ENCODE measurements at regions not wholly inside any gene's neighbourhood (a gene's known extent, or its start where the extent isn't known, plus 50 kb on each side); places are given as distances from the start of the nearest gene placed in this dataset.

DNA sequence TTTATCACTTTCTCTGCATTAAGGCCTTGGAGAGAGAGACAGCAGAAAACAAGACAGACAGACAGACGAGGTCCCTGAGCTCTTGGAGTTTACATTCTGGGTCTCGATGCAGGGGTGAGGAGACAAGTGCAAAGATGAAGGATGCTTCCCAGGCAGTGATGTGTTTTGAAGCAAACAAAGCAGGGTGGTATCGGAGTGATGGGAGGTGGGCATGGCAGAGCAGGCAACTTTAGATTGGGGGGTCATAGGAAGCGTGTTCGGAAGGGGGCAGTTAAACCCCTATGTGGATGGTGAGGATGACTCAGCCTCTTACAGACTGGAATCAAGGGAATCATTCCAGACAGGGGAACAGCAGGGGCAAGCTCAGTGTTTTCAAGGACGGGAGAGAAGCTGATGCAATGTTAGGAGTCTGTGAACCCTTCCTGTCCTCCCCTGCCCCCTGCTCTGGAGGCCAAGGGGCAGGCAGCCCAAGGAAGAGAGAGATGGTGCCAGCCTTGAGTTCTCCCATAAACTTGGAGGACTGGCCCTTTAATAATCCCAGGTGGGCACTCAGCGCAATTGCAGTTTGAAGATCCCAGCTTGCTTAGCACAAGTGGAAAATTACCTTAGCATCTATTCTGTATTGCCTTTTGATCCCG is 180.2 kb downstream of the CHST1 start:
- no peaks in the 10 kb centered on the region for H3K4me1 ChIP-seq
- H3K36me3 ChIP-seq = no peaks in the 10 kb centered on the region
- intact Hi-C loops (cut with DNase I) = no loop called here
- TF ChIP-seq, protein P1, sequence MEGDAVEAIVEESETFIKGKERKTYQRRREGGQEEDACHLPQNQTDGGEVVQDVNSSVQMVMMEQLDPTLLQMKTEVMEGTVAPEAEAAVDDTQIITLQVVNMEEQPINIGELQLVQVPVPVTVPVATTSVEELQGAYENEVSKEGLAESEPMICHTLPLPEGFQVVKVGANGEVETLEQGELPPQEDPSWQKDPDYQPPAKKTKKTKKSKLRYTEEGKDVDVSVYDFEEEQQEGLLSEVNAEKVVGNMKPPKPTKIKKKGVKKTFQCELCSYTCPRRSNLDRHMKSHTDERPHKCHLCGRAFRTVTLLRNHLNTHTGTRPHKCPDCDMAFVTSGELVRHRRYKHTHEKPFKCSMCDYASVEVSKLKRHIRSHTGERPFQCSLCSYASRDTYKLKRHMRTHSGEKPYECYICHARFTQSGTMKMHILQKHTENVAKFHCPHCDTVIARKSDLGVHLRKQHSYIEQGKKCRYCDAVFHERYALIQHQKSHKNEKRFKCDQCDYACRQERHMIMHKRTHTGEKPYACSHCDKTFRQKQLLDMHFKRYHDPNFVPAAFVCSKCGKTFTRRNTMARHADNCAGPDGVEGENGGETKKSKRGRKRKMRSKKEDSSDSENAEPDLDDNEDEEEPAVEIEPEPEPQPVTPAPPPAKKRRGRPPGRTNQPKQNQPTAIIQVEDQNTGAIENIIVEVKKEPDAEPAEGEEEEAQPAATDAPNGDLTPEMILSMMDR (IDR thresholded peaks at IDR 0.05) = no peak
- no peak for TF ChIP-seq POLR2A (IDR thresholded peaks at IDR 0.05)
- ATAC-seq (no peak), DNase-seq (no peak)
- peaks cover 0 to 45% (median 4%) of the 10 kb centered on the region in 9 donors for H3K27me3 ChIP-seq
- no peak overlapping the region for H3K27ac ChIP-seq
- H3K9me3 ChIP-seq = no peaks in the 10 kb centered on the region
- no peak overlapping the region for H3K4me3 ChIP-seq
- 79 to 82% (median 81%) methylated on average over 8 of the region's 8 CpGs for WGBS, 4 donors

DNA sequence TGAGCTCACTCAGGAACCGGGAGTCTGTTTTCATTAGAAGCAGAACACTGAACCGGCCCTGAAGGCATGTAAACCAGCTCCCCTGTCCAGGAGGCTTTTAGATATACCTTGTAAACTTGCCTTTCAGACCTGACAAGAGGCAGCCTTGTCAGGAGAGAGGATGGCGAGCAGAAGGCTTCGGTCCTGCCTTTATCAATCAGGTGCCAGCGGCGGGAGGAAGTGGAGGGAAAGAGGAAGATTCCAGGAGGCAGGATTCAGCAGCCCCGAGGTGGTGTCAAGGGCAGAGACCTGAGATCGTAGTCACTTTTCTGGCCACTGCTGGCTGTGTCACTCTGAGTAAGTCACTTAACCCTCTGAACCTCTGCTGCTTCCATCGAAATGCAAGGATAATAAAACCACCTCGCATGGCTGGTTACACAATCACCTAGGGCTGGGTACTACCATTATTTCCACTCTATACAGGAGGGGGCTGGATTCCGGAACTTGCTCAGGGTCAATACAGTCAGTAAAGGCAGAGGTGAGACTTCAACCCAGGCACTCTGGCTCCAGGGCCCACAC is 181.0 kb downstream of the CHST1 start:
- Histone ChIP-seq H3K27me3 (peaks cover 0 to 46% (median 4%) of the 10 kb centered on the region in 9 donors), H3K4me3 (no peak overlapping the region), H3K27ac (no peak overlapping the region), H3K4me1 (no peaks in the 10 kb centered on the region), H3K9me3 (no peaks in the 10 kb centered on the region), H3K36me3 (no peaks in the 10 kb centered on the region)
- intact Hi-C loops (cut with DNase I) = no loop called here
- no peak for TF ChIP-seq POLR2A (IDR thresholded peaks at IDR 0.05)
- TF ChIP-seq, protein P1 (IDR thresholded peaks at IDR 0.05) = no peak
- ATAC-seq = no peak
- WGBS, 4 donors = 44 to 51% (median 47%) methylated on average over 10 to 11 of the region's 11 CpGs
- no peak for DNase-seq

DNA sequence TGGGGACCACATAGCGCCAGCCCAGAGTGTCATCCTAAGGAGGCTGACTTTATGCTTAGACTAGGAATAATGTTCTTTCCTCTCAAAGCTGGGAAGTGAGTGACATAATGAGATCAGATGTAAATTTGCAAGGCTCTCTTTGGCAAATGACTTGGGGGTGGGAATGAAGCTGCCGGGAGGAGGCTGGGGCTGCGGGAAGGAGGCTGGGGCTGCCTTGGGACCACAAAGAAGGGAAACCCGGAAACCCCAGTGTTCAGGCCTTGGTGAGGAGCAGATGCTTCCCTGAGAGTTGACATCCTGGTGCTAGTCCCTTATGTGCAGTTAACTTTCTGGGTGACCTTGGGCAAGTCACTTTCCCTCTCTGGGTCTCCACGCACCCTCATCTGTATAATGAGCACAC is 182.0 kb downstream of the CHST1 start:
- no peaks in the 10 kb centered on the region for H3K36me3 ChIP-seq
- H3K4me3 ChIP-seq = no peak overlapping the region
- DNase-seq (no peak), ATAC-seq (no peak)
- peaks cover 0 to 46% (median 8%) of the 10 kb centered on the region in 9 donors for H3K27me3 ChIP-seq
- H3K27ac ChIP-seq = no peak overlapping the region
- intact Hi-C loops (cut with DNase I) = no loop called here
- H3K4me1 ChIP-seq = no peaks in the 10 kb centered on the region
- WGBS, 4 donors = 73 to 85% (median 81%) methylated on average over 5 of the region's 5 CpGs
- no peaks in the 10 kb centered on the region for H3K9me3 ChIP-seq
- TF ChIP-seq POLR2A (IDR thresholded peaks at IDR 0.05) = no peak
- TF ChIP-seq, protein P1 (IDR thresholded peaks at IDR 0.05) = no peak

DNA sequence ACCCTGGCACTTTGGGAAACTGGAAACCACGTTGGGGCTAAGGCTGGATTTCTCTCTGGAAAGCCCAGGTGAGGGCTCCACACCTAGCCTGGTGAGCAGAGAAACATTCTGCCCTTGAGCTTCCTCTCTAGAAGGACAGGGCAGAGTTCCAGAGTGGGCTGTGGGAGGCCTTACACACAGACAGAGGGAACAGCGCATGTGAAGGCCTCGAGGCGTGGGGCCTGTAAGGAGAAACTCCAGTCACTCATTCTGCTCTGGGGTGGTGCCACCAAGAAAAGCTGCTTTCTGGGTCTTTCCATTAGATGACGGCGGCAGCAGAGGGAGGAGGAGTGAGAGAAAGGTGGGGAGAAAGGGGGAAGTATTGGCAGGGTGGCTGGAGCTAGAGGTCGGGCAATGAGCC is 183.1 kb downstream of the CHST1 start:
- Histone ChIP-seq H3K27ac (no peak overlapping the region), H3K9me3 (no peaks in the 10 kb centered on the region), H3K27me3 (peaks cover 0 to 43% (median 8%) of the 10 kb centered on the region in 9 donors), H3K4me3 (no peak overlapping the region), H3K36me3 (no peaks in the 10 kb centered on the region), H3K4me1 (no peaks in the 10 kb centered on the region)
- intact Hi-C loops (cut with DNase I) = no loop called here
- no peak for ATAC-seq
- TF ChIP-seq, protein P1 (IDR thresholded peaks at IDR 0.05) = no peak
- no peak for TF ChIP-seq POLR2A (IDR thresholded peaks at IDR 0.05)
- DNase-seq = no peak
- WGBS, 4 donors = 86 to 91% (median 89%) methylated on average over 7 of the region's 7 CpGs

Measured in heart left ventricle (tissue), 16 donors.